ENCODE measurements at regions not wholly inside any gene's neighbourhood (a gene's known extent, or its start where the extent isn't known, plus 50 kb on each side); places are given as distances from the start of the nearest gene placed in this dataset.
"Not testable (repeated sequence)": the region's sequence is repeated elsewhere in the genome, so short reads cannot be mapped to it uniquely, and the experiment has no call there.

- DNase-seq = no peak
These were observed 573.5 kb downstream of the ANKRD50 start for GRCh38 chr4:124139044-124139443.

DNA sequence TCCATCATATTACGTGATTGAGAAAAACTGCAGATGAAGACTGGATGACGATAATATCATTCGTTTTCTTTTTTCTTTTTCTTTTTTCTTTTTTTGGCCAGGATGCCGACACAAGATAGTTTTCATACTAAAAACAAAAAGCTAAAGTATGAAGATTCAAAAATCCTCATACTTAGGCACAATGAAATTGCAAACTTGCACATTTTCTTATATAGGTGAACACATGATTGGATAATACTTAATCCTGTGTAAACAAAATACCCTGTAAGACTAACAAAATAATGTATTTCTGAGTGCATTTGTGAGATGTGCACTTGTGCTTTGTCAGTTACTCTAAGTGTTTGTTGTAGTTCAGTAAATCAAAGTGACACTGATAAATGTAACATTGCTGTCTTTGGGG, 568.9 kb downstream of the ANKRD50 start:
- no peak for DNase-seq

DNA sequence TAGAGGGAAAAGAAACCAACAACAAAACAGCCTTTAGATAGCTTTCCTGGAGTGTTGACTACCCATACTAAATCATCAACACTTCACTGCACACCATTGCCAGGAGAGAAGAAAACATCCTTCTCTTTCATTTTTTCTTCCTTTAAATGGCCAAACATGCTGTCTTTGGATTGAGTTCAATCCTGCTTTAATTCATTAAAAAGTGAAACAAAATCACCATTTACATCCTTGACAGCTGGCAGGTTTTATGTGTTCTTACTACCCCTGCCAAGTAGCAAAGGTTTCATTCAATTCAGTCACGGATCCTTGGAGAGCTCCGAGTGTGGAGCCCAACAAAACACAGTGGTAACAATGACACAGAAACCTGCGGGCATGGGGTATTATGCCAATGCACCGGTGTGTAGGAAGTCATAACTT, 568.3 kb downstream of the ANKRD50 start:
- DNase-seq = peak; percentile 23

GRCh38 chr4:124146068-124146467, 566.5 kb downstream of the ANKRD50 start:
- DNase-seq = no peak

- no peak for DNase-seq
These were observed 561.5 kb downstream of the ANKRD50 start for GRCh38 chr4:124151031-124151430.

DNA sequence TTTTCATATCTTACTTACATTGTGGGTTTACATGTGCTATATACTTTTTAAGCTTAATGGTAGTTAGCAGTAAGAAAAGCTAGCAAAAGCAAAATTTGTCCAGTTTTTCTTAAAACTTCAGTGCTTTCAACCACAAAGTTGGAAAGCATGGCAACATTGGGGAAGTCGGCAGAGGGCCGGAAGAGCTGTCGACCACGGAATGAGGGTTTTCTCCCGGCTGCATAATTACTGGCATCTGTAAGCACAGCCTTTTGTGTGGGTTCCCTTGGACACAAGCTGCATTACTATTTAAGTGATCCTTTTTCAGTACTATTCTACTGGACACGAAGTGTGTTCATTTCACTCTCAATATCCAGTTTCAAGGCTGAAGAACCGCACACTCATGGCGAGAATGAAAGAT, 560.4 kb downstream of the ANKRD50 start:
- DNase-seq = peak; percentile 49

DNA sequence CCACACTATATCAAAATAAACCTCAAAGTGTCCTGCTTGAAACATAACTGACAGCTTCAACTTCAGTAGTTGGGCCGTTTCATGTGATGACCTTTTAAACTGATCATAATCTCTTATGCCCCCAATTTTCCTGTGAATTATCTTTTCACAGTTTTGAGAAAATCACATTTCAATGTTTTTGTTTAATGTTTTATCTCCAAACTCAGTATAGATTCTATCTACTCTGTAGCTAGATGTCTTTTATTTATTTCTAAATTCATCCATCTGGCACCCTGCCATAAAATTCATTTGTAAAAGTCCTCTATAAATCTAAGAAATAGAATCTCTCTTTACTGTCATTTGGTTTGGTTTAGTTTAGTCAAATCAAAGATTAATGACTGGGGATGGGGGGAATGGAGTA, 557.3 kb downstream of the ANKRD50 start:
- no peak for DNase-seq

GRCh38 chr4:124157396-124158083, 555.0 kb downstream of the ANKRD50 start:
- DNase-seq = no peak

DNA sequence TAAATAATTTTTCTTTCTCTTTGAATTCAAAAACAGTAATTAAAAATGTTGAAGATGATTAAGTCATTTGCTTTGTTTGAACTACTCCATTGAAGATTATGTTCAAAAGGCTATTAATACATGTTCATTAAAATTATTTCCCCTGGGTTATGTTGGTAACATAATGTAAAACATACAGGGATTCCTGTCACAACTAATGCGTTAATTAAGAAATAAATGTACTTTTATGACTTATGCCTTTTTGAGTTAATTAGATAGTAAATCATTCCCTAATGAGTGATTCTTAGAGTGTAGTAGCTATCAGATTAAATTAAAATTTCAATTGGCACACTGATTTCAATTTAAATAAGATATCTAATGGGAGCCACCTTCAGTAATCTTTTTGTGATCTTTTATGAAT, 549.1 kb downstream of the ANKRD50 start:
- DNase-seq = no peak

- peak; percentile 18 for DNase-seq
These were observed 544.9 kb downstream of the ANKRD50 start for GRCh38 chr4:124167602-124168001.

- not testable (repeated sequence) for DNase-seq
These were observed 543.0 kb downstream of the ANKRD50 start for GRCh38 chr4:124169524-124169923.

- no peak for DNase-seq
These were observed 538.6 kb downstream of the ANKRD50 start for GRCh38 chr4:124173912-124174311.

DNA sequence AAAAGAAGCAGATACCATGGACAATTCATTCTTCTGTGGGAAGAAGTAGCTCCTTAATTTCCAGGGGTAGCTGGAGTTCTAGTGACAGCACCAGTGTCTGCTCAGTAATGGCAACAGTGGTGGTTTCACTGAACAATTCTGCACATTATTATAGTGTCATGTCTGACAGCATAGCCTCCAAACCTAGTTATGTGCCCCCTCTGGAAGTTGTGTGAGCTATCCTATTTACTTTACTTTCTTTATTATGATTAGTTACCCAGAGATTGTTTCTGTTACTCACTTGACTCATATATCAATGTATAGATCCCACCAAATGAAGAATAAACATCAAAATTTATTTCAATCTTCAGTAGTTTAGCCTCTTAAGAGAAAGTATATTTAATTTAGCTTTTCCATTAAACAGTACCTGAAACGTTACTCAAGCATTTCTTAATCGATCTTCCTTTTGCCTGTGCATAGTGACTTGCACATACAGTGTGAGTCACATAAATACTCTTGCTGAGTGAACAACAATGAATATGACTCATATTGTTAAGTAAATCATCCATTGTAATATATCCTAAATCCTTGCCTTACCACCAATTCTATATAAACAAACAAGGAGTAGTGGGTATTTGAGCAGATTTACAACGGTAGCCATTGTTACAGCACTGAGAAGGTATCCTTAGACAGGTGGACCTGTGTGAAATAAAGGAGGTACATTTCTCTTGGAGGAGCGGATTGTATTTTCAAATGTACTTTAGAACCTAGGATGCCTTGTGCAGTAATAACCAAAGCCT, 534.7 kb downstream of the ANKRD50 start:
- no peak for DNase-seq

DNA sequence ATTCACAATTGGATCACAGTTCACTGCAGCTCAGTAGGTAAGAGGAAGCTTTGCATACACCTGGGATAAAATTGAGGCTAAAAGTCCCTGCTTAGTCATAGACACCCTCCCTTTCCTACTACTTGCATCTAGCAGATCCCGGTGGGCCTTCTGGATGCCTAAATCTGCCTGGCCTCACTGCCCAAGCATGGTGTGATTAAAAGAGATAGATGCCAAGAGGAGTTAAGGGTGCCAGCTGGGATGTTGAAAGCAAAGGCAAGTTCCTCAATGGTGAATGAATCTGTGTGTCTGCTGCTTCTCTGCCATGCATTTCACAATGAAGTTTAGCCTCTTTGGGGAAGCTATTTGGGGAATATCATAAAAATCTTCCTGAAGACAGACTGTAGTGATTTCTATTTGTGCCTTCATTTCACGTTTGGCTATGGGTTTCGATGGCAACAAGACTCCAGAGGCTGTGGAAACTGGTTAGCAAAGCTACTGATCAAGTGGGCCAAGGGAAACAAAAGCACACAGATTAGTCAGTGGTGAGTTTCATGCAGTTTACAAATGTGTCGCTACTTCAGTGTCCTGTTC, 534.0 kb downstream of the ANKRD50 start:
- no peak for DNase-seq

DNA sequence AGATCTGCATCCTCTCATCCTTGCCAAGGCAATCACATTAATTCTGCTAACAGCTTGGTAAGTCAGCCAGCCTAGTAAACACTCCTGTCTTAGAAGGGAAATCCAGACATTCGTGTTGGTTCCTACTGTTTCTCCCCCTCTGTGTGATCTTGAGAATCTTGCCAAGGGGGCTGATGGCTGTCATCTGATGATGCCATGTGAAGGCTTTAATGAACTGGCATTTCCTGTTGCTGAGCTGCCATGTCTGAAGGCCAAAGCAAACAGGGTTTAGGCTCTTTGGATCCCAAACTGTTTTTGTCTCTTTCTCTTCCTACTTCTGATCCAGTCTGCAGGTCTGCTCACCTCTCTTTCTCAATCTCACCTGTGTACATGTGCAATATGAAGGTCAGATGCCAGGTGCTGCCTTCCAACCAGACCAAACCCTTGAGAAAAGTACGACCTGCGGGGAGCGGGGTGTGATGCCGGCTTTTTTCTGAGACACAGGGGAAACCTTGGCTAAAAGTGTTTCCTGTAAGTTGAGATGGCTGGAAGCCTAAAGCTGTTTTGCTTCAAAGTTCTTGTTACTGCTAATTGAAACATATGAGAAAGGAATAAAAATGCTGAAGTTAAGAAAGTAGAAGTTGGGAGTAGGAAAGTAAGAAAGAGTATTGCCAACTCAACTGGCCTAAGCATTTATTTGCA, 532.9 kb downstream of the ANKRD50 start:
- DNase-seq = peak; percentile 19

GRCh38 chr4:124181039-124181438, 531.5 kb downstream of the ANKRD50 start:
- no peak for DNase-seq

GRCh38 chr4:124183231-124183630, 529.3 kb downstream of the ANKRD50 start:
- DNase-seq = no peak

DNA sequence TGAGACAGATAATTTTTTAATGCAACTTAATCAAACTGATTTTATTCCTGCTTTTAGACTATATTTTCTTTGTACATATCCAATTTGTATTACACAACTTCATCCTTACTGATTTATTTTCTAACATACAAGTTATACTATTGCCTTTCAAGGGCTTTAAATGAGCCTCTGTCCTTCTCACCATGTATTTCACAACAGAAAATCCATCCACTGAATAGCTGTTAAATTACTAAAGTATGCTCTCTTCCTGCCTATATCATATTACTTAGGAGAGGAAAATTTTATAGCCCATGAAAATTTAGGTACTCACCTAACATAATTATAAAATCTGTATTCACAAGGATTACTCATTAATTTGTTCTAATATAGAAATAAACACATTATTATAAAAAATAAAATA, 528.6 kb downstream of the ANKRD50 start:
- DNase-seq = no peak

GRCh38 chr4:124184792-124185191, 527.7 kb downstream of the ANKRD50 start:
- no peak for DNase-seq

DNA sequence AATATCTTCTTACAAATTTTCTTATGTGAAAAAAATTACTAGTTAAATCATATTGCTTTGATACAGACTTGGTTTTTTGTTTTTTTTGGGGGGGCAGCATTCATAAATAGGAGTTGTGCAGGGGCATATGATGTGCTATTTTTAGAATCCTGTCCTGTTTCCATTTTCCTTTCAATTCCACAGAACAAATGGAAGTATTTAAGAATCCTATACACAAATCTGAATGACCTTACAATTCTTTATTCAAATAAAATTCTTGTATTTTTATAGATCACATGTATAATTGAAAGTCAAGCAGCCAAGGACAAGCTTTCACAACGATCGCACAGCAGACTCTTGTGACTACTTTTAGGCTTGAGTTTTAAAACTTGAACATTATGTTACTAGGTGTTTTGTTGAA, 523.9 kb downstream of the ANKRD50 start:
- no peak for DNase-seq

- DNase-seq = no peak
These were observed 523.0 kb downstream of the ANKRD50 start for GRCh38 chr4:124189545-124189944.

DNA sequence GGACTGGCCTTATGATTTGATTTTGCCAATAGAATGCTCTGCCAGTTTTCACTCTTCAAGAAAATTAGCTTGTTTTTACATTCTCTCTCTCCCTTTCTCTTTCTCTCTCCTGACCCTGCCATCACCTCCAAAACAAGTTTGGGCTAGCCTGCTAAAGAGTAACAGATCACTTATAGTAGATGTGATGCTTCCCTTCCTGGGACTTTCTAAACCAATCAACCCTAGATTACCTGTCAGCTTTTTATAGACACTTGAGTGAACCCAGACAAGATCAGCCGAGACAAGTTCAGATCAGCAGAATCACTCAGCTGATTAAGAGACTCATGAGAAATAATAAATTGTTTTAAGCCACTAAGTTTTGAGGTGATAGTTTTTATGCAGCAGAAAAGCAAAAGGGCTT, 521.2 kb downstream of the ANKRD50 start:
- DNase-seq = no peak

DNA sequence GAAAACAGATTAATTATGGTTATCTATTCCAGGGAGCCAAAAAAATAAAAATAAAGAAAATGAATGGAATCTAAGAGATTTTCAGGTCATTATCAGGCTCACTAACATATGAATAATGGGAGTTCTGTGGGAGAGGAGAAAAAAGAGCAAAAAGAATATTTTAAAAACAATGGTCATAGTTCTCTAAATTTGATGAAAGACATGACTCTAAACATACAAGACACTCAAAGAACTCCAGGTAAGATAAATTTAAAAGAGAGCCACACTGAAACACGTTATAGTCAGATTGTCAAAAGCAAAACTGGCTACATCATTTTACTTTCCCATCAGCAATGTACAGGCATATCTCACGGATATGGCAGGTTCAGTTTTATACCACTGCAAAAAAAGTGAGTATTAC, 520.0 kb downstream of the ANKRD50 start:
- DNase-seq = no peak

- DNase-seq = no peak
These were observed 513.3 kb downstream of the ANKRD50 start for GRCh38 chr4:124199185-124199584.
